ENCODE measurements at regions not wholly inside any gene's neighbourhood (a gene's known extent, or its start where the extent isn't known, plus 50 kb on each side); places are given as distances from the start of the nearest gene placed in this dataset.

DNA sequence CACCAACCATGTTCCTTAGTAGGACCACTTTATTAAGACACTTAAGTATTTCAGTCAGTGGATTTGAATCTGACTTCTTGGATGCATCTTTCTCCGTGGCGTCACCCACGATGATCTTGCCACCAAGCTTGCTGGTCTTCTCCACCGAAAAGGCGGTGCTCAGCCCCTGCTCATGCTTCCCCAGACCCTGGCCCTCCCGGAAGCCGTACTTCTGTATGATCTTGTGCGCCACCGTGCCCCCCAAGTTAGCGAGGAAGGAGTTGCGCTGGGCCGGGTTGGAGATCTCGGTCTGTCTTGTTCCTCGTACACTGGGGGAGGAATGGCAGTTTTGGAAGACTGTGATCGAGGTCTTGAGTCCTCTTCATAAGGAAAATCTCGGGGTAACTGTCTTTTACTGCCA lies 213.4 kb upstream of the NANOGP8 start:
- DNase-seq (no peak), ATAC-seq (no peak)
- Histone ChIP-seq H3K4me3 (no peak overlapping the region), H3K27ac (no peak overlapping the region), H3K9me3 (no peaks in the 10 kb centered on the region), H3K36me3 (no peaks in the 10 kb centered on the region), H3K27me3 (no peaks in the 10 kb centered on the region), H3K4me1 (peaks cover 0 to under 1% (median 0%) of the 10 kb centered on the region in 9 donors)
- TF ChIP-seq, protein P1, sequence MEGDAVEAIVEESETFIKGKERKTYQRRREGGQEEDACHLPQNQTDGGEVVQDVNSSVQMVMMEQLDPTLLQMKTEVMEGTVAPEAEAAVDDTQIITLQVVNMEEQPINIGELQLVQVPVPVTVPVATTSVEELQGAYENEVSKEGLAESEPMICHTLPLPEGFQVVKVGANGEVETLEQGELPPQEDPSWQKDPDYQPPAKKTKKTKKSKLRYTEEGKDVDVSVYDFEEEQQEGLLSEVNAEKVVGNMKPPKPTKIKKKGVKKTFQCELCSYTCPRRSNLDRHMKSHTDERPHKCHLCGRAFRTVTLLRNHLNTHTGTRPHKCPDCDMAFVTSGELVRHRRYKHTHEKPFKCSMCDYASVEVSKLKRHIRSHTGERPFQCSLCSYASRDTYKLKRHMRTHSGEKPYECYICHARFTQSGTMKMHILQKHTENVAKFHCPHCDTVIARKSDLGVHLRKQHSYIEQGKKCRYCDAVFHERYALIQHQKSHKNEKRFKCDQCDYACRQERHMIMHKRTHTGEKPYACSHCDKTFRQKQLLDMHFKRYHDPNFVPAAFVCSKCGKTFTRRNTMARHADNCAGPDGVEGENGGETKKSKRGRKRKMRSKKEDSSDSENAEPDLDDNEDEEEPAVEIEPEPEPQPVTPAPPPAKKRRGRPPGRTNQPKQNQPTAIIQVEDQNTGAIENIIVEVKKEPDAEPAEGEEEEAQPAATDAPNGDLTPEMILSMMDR (IDR thresholded peaks at IDR 0.05): no peak
- 95 to 97% methylated on average over 16 of the region's 16 CpGs for WGBS, 2 donors
- intact Hi-C loops (cut with DNase I): no loop called here

- intact Hi-C loops (cut with DNase I): loop anchor here in 3 of 10 donors (5.0 kb wide), 2 partner anchors 149 to 154 kb away; no protein-coding TSS in a partner anchor
- no peak for ATAC-seq
- Histone ChIP-seq H3K4me3 (no peak overlapping the region), H3K27me3 (no peaks in the 10 kb centered on the region), H3K4me1 (peaks cover 0 to 4% (median 0%) of the 10 kb centered on the region in 9 donors), H3K9me3 (no peaks in the 10 kb centered on the region), H3K27ac (no peak overlapping the region), H3K36me3 (no peaks in the 10 kb centered on the region)
- TF ChIP-seq, protein P1 (IDR thresholded peaks at IDR 0.05): no peak
- DNase-seq: no peak
- WGBS, 2 donors: 76 to 80% methylated on average over 4 of the region's 4 CpGs
These were observed 208.4 kb upstream of the NANOGP8 start for GRCh38 chr15:35293353-35294130.

GRCh38 chr15:35290301-35290721 lies 205.2 kb upstream of the NANOGP8 start:
- ATAC-seq (no peak), DNase-seq (no peak)
- Histone ChIP-seq H3K36me3 (no peaks in the 10 kb centered on the region), H3K27me3 (no peaks in the 10 kb centered on the region), H3K27ac (no peak overlapping the region), H3K4me3 (no peak overlapping the region), H3K9me3 (no peaks in the 10 kb centered on the region), H3K4me1 (peaks cover 0 to 4% (median 0%) of the 10 kb centered on the region in 9 donors)
- 87 to 92% methylated on average over 5 of the region's 5 CpGs for WGBS, 2 donors
- TF ChIP-seq, protein P1 (IDR thresholded peaks at IDR 0.05): no peak
- intact Hi-C loops (cut with DNase I): loop anchor here in 3 of 10 donors (5.0 kb wide), 2 partner anchors 152 to 157 kb away; no protein-coding TSS in a partner anchor

DNA sequence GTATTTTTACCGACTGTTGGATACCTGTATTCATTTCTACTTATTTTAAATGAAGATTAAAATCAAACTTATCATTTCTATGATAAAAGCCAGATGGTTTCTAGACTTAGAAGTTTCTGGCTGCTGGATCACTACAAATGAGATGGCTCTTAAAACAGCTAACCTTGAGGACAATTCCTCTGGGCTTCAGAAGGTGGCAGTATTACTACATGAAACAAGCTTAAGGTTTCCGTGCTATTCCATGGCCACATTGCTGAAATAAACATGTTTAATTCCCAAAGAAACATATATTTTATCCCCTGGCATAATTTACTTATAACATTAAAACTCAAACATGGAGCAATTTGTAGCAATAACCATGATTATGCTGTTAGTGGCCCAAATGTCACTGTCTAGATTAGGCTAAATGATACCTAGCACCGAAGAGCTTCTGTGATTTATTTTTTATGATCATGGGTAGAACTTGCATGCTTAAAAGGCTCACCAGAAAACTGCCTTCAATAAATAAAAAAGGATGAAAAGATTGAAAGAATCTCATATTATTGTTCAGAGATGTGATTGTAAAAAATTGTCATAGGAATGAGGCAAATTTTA lies 204.0 kb upstream of the NANOGP8 start:
- no peaks in the 10 kb centered on the region for H3K27me3 ChIP-seq
- no peaks in the 10 kb centered on the region for H3K9me3 ChIP-seq
- intact Hi-C loops (cut with DNase I): loop anchor here in 7 of 10 donors (1.0 to 10.0 kb wide), 7 partner anchors 148 to 224 kb away; no protein-coding TSS in a partner anchor
- DNase-seq: peak in 1 of 2 donors; percentile 20
- WGBS, 2 donors: 23 to 29% methylated on average over 3 of the region's 3 CpGs
- TF ChIP-seq, protein P1 (IDR thresholded peaks at IDR 0.05): peak in 8 of 9 donors; percentile 28 to 83 (median 76)
- H3K4me1 ChIP-seq: peaks cover 0 to 4% (median 0%) of the 10 kb centered on the region in 9 donors
- H3K27ac ChIP-seq: no peak overlapping the region
- no peaks in the 10 kb centered on the region for H3K36me3 ChIP-seq
- peak in 4 of 8 donors; percentile 38 to 73 (median 65) for ATAC-seq
- H3K4me3 ChIP-seq: no peak overlapping the region

Data from heart right ventricle (tissue), 16 donors.